HFFc6 (cell line): ENCODE measurements at regions not wholly inside any gene's neighbourhood (a gene's known extent, or its start where the extent isn't known, plus 50 kb on each side); places are given as distances from the start of the nearest gene placed in this dataset.

ENCODE experiments used
- DNase-seq: peaks from one replicate; pipeline ENCODE4 v3.0.0-alpha.2; 2018
- H3K27ac Mint-ChIP-seq: 2 replicates; pipeline ENCODE4 v1.8.0; 2020; ENCODE audit warnings: mild to moderate bottlenecking, mixed read lengths
- H3K27me3 Mint-ChIP-seq: 2 replicates; pipeline ENCODE4 v1.8.0; 2021; ENCODE audit warnings: mild to moderate bottlenecking, moderate library complexity, mixed read lengths; ENCODE audit not compliant: insufficient read depth
- H3K36me3 Mint-ChIP-seq: 2 replicates; pipeline ENCODE4 v1.8.0; 2021; ENCODE audit warnings: low read depth, mixed read lengths
- H3K4me1 Mint-ChIP-seq: 2 replicates; pipeline ENCODE4 v1.8.0; 2020; ENCODE audit warnings: low read depth, mixed read lengths
- H3K4me3 Mint-ChIP-seq: 2 replicates; pipeline ENCODE4 v1.8.0; 2020; ENCODE audit warnings: mild to moderate bottlenecking, moderate library complexity, mixed read lengths
- H3K9me3 Mint-ChIP-seq: 2 replicates; pipeline ENCODE4 v1.8.0; 2020; ENCODE audit warnings: mild to moderate bottlenecking, mixed read lengths
- CTCF ChIP-seq: fragments of 200-600 bp; sonication (generic); IDR thresholded peaks from 2 replicates; pipeline ENCODE4 v1.5.0; 2021; ENCODE audit warnings: antibody characterized with exemption, mild to moderate bottlenecking

GRCh38 chr3:56860939-56861338, 59.2 kb upstream of the ARHGEF3 start:
- no peak for TF ChIP-seq CTCF
- no peaks in the 10 kb centered on the region for H3K9me3 Mint-ChIP-seq
- no peak overlapping the region for H3K27ac Mint-ChIP-seq

GRCh38 chr3:56860351-56860750, 58.6 kb upstream of the ARHGEF3 start:
- Mint-ChIP-seq H3K9me3 (no peaks in the 10 kb centered on the region), H3K36me3 (no peaks in the 10 kb centered on the region; the same call in 1 of the 2 replicates), H3K4me1 (peaks cover 36% of the 10 kb centered on the region), H3K27me3 (peaks cover 7% of the 10 kb centered on the region), H3K27ac (no peak overlapping the region), H3K4me3 (no peak overlapping the region)
- DNase-seq, result no peak
- TF ChIP-seq CTCF, result no peak

More at GRCh38 chr3:56860939-56861338, 59.2 kb upstream of the ARHGEF3 start:
- H3K36me3 Mint-ChIP-seq, result no peaks in the 10 kb centered on the region; the same call in 1 of the 2 replicates
- peaks cover 7% of the 10 kb centered on the region for H3K27me3 Mint-ChIP-seq
- H3K4me3 Mint-ChIP-seq, result no peak overlapping the region
- H3K4me1 Mint-ChIP-seq, result peaks cover 31% of the 10 kb centered on the region
- no peak for DNase-seq

- DNase-seq, result no peak
- no peak overlapping the region for H3K27ac Mint-ChIP-seq
- no peaks in the 10 kb centered on the region; the same call in 1 of the 2 replicates for H3K36me3 Mint-ChIP-seq
- peaks cover 53% of the 10 kb centered on the region for H3K4me1 Mint-ChIP-seq
- TF ChIP-seq CTCF, result no peak
- no peaks in the 10 kb centered on the region for H3K9me3 Mint-ChIP-seq
- H3K4me3 Mint-ChIP-seq, result no peak overlapping the region
- H3K27me3 Mint-ChIP-seq, result peaks cover 3% of the 10 kb centered on the region
Measured at GRCh38 chr3:56858331-56858730, 56.6 kb upstream of the ARHGEF3 start.

GRCh38 chr3:56857178-56857577, 55.4 kb upstream of the ARHGEF3 start:
- Mint-ChIP-seq H3K36me3 (no peaks in the 10 kb centered on the region; the same call in 1 of the 2 replicates), H3K27ac (no peak overlapping the region), H3K9me3 (no peaks in the 10 kb centered on the region), H3K4me1 (peaks cover 55% of the 10 kb centered on the region), H3K27me3 (peaks cover 3% of the 10 kb centered on the region), H3K4me3 (no peak overlapping the region)
- DNase-seq, result no peak
- no peak for TF ChIP-seq CTCF

- no peak overlapping the region for H3K27ac Mint-ChIP-seq
- no peak overlapping the region for H3K4me3 Mint-ChIP-seq
- H3K27me3 Mint-ChIP-seq, result peaks cover 3% of the 10 kb centered on the region
- DNase-seq, result no peak
- H3K36me3 Mint-ChIP-seq, result no peaks in the 10 kb centered on the region; the same call in 1 of the 2 replicates
- no peaks in the 10 kb centered on the region for H3K9me3 Mint-ChIP-seq
- H3K4me1 Mint-ChIP-seq, result peaks cover 55% of the 10 kb centered on the region
- no peak for TF ChIP-seq CTCF
Measured at GRCh38 chr3:56856752-56857151, 55.0 kb upstream of the ARHGEF3 start.
